Parathyroid adenoma (tissue), 2 donors: ENCODE measurements at regions not wholly inside any gene's neighbourhood (a gene's known extent, or its start where the extent isn't known, plus 50 kb on each side); places are given as distances from the start of the nearest gene placed in this dataset.

Experiments
- H2AFZ ChIP-seq: fragments of 300-600 bp; sonication (generic); one replicate; pipeline ENCODE4 v1.7.0; 2017; ENCODE audit warnings: antibody characterized with exemption, mild to moderate bottlenecking
- H3K27ac ChIP-seq: fragments of 300-600 bp; sonication (generic); one replicate; pipeline ENCODE4 v1.7.0; 2017
- H3K27me3 ChIP-seq: fragments of 300-600 bp; sonication (generic); one replicate; pipeline ENCODE4 v1.7.0; 2017; ENCODE audit warnings: low read length; ENCODE audit not compliant: control insufficient read depth, insufficient read depth
- H3K36me3 ChIP-seq: fragments of 300-600 bp; sonication (generic); one replicate; pipeline ENCODE4 v1.7.0; 2017; ENCODE audit warnings: low read length; ENCODE audit not compliant: control insufficient read depth, insufficient read depth
- H3K4me1 ChIP-seq: fragments of 300-600 bp; sonication (generic); one replicate; pipeline ENCODE4 v1.7.0; 2017; ENCODE audit warnings: control low read depth
- H3K4me2 ChIP-seq: fragments of 300-600 bp; sonication (generic); one replicate; pipeline ENCODE4 v1.7.0; 2017; ENCODE audit warnings: low read length
- H3K4me3 ChIP-seq: fragments of 300-600 bp; sonication (generic); one replicate; pipeline ENCODE4 v1.7.0; 2017; ENCODE audit warnings: low read depth, low read length
- H3K79me2 ChIP-seq: fragments of 300-600 bp; sonication (generic); one replicate; pipeline ENCODE4 v1.7.0; 2017; ENCODE audit warnings: control low read depth
- H3K9ac ChIP-seq: fragments of 300-600 bp; sonication (generic); one replicate; pipeline ENCODE4 v1.7.0; 2017; ENCODE audit warnings: mild to moderate bottlenecking
- H3K9me3 ChIP-seq: fragments of 300-600 bp; sonication (generic); one replicate; pipeline ENCODE4 v1.7.0; 2017; ENCODE audit warnings: low read length; ENCODE audit not compliant: control insufficient read depth
- CTCF ChIP-seq: fragments of 300-600 bp; sonication (generic); IDR thresholded peaks from one replicate; pipeline ENCODE4 v1.7.0; 2017; ENCODE audit warnings: antibody characterized with exemption, mild to moderate bottlenecking
- donor health status: primary hyperparathyroidism.

GRCh38 chr12:69150083-69150795, 89.1 kb upstream of the CPSF6 start:
- no peak overlapping the region for H3K9ac ChIP-seq

GRCh38 chr12:69150796-69151127, 88.6 kb upstream of the CPSF6 start:
- no peak overlapping the region for H3K27ac ChIP-seq
- no peak for TF ChIP-seq CTCF
- no peak overlapping the region for H3K4me3 ChIP-seq

More at GRCh38 chr12:69150083-69150795, 89.1 kb upstream of the CPSF6 start:
- Histone ChIP-seq H3K9me3 (no peaks in the 10 kb centered on the region), H3K79me2 (no peaks in the 10 kb centered on the region), H3K4me3 (no peak overlapping the region), H3K36me3 (no peaks in the 10 kb centered on the region), H3K27ac (no peak overlapping the region), H3K27me3 (no peaks in the 10 kb centered on the region), H2AFZ (no peak overlapping the region), H3K4me1 (peaks cover 5% of the 10 kb centered on the region), H3K4me2 (no peak overlapping the region)
- TF ChIP-seq CTCF, result no peak

GRCh38 chr12:69151254-69151764, 88.1 kb upstream of the CPSF6 start:
- no peaks in the 10 kb centered on the region for H3K9me3 ChIP-seq
- no peak overlapping the region for H3K9ac ChIP-seq
- no peak overlapping the region for H3K4me2 ChIP-seq
- no peaks in the 10 kb centered on the region for H3K4me1 ChIP-seq
- no peaks in the 10 kb centered on the region for H3K27me3 ChIP-seq
- no peaks in the 10 kb centered on the region for H3K36me3 ChIP-seq
- no peak for TF ChIP-seq CTCF
- H3K4me3 ChIP-seq, result no peak overlapping the region
- no peaks in the 10 kb centered on the region for H3K79me2 ChIP-seq
- H2AFZ ChIP-seq, result peak overlapping the region; percentile 24
- H3K27ac ChIP-seq, result no peak overlapping the region

More at GRCh38 chr12:69150796-69151127, 88.6 kb upstream of the CPSF6 start:
- no peak overlapping the region for H3K4me2 ChIP-seq
- no peaks in the 10 kb centered on the region for H3K36me3 ChIP-seq
- no peaks in the 10 kb centered on the region for H3K27me3 ChIP-seq
- H3K9ac ChIP-seq, result no peak overlapping the region
- H3K9me3 ChIP-seq, result no peaks in the 10 kb centered on the region
- H3K4me1 ChIP-seq, result no peaks in the 10 kb centered on the region
- no peaks in the 10 kb centered on the region for H3K79me2 ChIP-seq
- peak overlapping the region; percentile 24 for H2AFZ ChIP-seq

GRCh38 chr12:69154585-69155363, 84.6 kb upstream of the CPSF6 start:
- TF ChIP-seq CTCF, result peak; percentile 96
- Histone ChIP-seq H3K9me3 (no peaks in the 10 kb centered on the region), H3K27me3 (no peaks in the 10 kb centered on the region), H3K4me1 (no peaks in the 10 kb centered on the region), H3K4me3 (peak overlapping the region; percentile 3), H3K27ac (no peak overlapping the region), H3K4me2 (no peak overlapping the region), H3K79me2 (no peaks in the 10 kb centered on the region), H2AFZ (peak overlapping the region; percentile 56), H3K9ac (no peak overlapping the region), H3K36me3 (no peaks in the 10 kb centered on the region)
